CD4-positive, alpha-beta T cell treated with Interleukin-2 at 100 ng/mL for 4 hours (primary cell): ENCODE measurements at regions not wholly inside any gene's neighbourhood (a gene's known extent, or its start where the extent isn't known, plus 50 kb on each side); places are given as distances from the start of the nearest gene placed in this dataset.
"Not testable (repeated sequence)": the region's sequence is repeated elsewhere in the genome, so short reads cannot be mapped to it uniquely, and the experiment has no call there.

ENCODE experiments used
- DNase-seq: peaks from one replicate; pipeline ENCODE4 v3.0.0-alpha.2; 2020; ENCODE audit warnings: low spot score

GRCh38 chr13:83825676-83826075, 56.6 kb downstream of the SLITRK1 start:
- no peak for DNase-seq

GRCh38 chr13:83824560-83824959, 57.7 kb downstream of the SLITRK1 start:
- no peak for DNase-seq

GRCh38 chr13:83824120-83824519, 58.2 kb downstream of the SLITRK1 start:
- DNase-seq: no peak

GRCh38 chr13:83819611-83820010, 62.7 kb downstream of the SLITRK1 start:
- DNase-seq: no peak

GRCh38 chr13:83819156-83819555, 63.1 kb downstream of the SLITRK1 start:
- DNase-seq: no peak

DNA sequence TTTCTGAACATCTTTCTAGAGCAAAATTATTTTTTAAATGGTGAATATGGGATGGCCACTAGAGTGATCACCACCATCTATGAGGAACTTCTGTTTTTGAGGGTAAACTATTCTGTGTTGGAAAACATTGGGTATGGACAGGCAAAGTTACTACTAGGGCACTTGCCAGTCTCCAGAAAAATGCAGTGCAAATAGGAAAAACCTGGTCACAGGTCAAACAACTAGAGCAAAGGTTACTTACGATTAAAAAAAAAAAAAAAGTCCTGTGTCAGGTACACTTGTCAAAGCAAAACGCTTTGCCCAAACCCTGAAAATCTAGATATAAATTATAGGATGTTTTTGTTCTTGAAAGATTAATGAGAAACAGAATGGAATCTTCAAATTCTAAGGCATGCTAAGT, 66.2 kb downstream of the SLITRK1 start:
- no peak for DNase-seq

DNA sequence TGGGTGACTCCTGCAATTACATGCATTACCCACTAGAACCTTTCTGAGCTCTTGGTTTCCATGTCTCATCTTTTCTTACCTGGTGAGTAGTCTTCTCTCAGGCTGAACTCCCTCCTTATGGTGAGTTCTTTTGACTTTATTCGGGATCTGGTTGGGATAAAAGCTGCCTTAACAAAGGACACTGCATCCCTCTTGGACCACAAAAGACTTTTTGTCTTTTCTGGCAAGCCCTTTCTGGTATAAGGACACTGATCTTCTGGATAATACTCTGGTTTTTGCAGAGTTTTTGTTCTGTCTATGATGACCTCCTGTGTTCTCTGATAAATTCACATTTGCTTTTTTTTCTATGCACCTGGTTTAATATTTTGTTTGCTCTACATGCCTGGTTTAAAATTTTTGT, 66.7 kb downstream of the SLITRK1 start:
- no peak for DNase-seq

GRCh38 chr13:83810136-83810535, 72.1 kb downstream of the SLITRK1 start:
- DNase-seq: no peak

DNA sequence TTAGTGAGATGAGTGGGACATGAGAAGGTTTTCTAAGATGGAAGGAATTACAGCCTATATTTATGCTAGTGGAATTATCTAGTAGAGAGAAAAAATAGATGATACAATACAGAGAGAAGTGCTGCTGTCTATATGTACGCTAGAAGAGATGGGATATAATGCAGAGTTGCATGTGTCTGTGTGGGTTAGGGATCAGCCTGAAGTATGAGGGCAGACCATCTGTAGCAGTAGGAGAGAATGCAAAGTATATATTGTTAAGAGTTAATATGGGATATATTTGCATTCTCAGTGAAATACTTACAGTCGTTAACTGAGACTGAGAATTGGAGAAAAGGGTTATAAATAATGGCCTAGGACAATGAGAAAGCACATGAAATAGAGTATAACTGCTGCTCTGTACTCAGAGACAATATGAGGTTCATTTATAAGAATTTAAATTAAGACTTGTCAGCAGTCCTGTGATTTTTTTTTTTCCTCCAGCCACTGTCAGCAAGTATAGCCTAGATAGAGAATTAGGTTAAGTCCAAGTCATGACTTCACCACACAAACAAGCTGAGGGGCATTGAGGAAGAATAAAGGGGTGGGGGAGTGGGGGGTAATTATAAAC, 77.8 kb downstream of the SLITRK1 start:
- DNase-seq: no peak

DNA sequence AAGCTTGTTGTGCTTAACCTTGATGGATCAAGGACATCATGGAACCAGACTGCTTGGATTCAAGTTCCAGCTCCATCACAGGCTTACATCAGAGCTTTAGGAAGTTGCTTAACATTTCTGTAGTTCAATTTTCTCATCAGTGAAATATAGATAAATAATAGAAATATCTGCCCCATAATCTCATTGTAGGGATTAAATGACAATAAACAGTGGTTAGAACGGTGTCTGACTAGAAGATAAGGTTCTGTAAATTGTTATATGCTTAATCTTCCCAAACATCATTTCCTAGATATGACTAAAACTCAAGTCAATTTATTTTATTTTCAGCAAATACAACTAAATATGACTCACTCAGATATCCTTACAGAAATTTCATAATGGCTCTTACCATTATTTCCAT, 83.5 kb downstream of the SLITRK1 start:
- no peak for DNase-seq

- DNase-seq: no peak
These were observed 85.9 kb downstream of the SLITRK1 start for GRCh38 chr13:83796364-83796763.

DNA sequence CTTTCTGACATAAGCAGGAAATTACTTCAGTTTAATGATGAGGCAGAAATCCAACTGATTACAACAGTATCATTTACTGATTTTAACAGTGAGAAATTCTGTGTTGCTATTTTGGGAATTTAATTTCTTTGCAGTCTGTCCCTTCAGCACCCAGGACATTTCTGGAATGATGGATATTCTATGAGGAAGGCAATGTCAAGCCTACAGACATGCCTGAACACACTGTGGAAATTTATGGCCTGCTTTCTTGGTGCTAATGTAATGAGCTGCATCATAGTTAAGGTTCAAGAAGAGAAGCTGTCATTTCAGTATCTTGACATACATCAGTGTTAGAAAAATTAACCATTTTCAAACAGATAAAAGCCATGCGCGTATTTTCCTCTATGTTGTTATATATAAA, 87.7 kb downstream of the SLITRK1 start:
- DNase-seq: no peak

DNA sequence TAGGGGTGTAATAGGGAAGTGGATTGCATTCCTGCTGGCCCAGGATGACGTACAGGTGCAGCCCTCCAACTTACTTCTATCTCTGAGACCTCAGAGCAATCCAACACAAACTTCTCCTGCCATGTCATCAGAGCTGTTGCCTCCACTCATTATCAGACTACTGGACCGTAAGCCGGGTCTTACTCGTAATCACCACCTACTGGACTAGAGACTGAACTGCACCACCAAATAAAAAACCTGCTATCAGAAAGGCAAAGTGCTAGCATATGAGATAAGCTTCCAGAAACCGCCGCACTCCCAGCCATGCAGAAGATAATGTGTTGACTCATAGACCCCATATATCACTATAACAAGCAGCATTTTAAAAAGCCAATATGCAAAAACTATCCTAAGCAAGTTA, 102.0 kb downstream of the SLITRK1 start:
- no peak for DNase-seq

GRCh38 chr13:83773961-83774360, 108.3 kb downstream of the SLITRK1 start:
- no peak for DNase-seq

DNA sequence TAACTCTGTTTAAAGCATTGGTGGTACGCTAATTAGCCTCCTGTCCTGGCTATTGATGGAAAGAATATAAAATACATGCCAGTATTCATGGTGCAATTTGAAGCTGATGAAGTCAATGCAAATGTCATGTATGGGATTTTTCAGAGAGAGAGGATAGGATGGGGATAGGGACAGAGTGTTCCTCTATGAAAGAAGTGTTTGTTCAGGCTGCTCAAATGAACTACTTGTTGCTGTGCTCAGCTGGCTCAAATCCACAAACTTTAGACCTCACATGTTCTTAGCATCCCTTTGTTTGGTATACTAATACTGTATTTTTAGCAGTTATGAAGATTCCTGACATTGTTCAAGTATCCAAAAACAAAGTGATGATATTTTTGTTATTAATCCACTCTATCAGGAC, 116.5 kb downstream of the SLITRK1 start:
- DNase-seq: no peak

DNA sequence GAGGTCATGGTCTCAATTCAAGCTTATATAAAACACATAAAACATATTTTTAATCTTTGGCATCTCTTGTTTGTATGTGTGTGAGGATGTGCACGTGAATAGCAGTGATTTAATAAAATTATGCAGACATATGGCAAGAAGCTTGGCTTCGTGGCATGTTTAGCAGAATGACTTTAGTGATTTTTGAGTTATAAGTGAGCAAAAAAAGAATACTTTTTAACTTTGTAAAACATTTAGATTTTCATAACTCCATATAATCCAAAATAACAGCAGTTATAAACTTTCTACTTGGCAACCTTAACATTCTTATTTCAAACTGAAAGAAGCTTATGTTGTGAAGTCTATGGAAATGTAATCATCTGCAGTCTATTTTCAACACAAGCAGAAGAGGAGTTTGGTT, 120.6 kb downstream of the SLITRK1 start:
- no peak for DNase-seq

- DNase-seq: not testable (repeated sequence)
These were observed 127.1 kb downstream of the SLITRK1 start for GRCh38 chr13:83755210-83755609.

GRCh38 chr13:83753912-83754624, 128.2 kb downstream of the SLITRK1 start:
- no peak for DNase-seq

GRCh38 chr13:83752141-83752540, 130.1 kb downstream of the SLITRK1 start:
- no peak for DNase-seq

DNA sequence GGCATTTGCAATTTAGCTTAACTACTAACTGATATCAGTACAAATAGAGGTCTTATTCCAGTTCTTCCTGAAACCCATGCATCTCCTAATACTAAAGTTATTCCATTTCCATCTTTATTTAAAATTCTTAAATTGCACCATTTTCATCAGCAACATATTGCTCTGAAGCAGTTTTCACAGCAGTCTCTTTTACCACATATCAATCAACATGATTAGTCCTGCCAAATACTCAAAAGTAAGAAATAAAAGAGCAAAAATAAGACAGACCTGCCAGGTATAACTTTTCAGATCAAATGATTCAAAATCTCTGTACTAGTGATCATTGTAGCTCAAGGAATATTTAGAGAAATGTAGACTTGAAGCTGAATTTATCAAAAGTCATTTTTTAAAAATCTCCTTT, 141.7 kb downstream of the SLITRK1 start:
- DNase-seq: no peak

DNA sequence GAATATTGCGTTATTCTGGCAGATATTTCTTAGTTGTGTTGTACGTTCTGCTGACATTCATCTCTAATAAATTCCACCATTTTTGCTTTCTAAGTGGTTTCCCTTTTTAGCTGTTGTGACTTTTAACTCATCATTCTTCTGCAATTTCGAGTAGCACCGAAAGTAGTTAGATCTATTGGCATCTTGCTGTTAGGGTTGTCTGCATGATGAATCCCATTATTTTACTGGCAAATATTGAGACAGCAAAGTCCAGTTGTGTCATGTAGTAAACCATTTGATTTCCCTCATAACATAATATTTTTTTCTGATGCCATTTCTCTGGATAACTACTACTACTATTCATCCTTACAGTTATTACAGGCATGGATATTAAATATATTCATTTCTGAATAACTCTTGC, 143.9 kb downstream of the SLITRK1 start:
- DNase-seq: no peak

DNA sequence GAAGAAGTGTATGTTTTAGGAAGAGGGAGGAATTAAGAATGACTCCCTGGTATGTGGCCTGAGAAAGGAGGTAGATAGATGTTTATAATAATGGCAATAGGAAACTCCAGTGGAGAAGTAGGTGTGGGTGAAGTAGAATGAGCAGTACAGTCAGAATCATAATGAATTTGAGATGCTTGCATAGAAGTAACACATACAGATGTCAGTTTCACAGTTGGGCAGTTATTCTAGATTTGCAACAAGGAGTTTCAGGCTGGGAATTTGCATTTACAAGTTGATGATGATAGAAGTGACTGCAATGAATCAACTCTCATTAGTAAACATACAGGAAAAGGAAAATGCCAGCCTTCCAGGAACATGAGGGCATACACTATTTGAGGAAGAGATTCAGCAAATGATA, 149.0 kb downstream of the SLITRK1 start:
- DNase-seq: no peak

- no peak for DNase-seq
These were observed 149.5 kb downstream of the SLITRK1 start for GRCh38 chr13:83732755-83733154.

- no peak for DNase-seq
These were observed 151.2 kb downstream of the SLITRK1 start for GRCh38 chr13:83731113-83731512.
